ENCODE measurements at regions not wholly inside any gene's neighbourhood (a gene's known extent, or its start where the extent isn't known, plus 50 kb on each side); places are given as distances from the start of the nearest gene placed in this dataset.

DNA sequence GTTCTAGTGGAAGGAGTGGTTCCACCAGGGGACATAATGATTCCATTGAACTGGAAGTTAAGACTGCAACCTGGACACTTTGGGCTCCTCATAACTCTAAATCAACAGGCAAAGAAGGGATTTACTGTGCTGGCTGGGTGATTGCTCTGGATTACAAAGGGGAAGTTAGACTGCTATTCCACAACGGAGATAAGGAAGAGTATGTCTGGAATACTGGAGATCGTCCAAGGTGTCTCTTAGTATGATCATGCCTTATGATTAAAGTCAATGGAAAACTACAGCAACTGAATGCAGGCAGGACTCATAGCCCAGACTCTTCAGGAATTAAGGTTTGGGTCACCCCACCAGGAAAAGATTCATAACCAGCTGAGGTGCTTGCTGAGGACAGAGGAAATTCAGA, 310.6 kb upstream of the MGMT start:
- TF ChIP-seq CTCF (IDR thresholded peaks at IDR 0.05) (no peak), EZH2phosphoT487 (IDR thresholded peaks at IDR 0.05) (no peak), EZH2 (IDR thresholded peaks at IDR 0.05) (no peak)
